ENCODE measurements at regions not wholly inside any gene's neighbourhood (a gene's known extent, or its start where the extent isn't known, plus 50 kb on each side); places are given as distances from the start of the nearest gene placed in this dataset.

GRCh38 chr17:54063639-54064038 is 240.9 kb downstream of the KIF2B start:
- TF ChIP-seq POLR2A (IDR thresholded peaks at IDR 0.05): no peak
- TF ChIP-seq, protein P1, sequence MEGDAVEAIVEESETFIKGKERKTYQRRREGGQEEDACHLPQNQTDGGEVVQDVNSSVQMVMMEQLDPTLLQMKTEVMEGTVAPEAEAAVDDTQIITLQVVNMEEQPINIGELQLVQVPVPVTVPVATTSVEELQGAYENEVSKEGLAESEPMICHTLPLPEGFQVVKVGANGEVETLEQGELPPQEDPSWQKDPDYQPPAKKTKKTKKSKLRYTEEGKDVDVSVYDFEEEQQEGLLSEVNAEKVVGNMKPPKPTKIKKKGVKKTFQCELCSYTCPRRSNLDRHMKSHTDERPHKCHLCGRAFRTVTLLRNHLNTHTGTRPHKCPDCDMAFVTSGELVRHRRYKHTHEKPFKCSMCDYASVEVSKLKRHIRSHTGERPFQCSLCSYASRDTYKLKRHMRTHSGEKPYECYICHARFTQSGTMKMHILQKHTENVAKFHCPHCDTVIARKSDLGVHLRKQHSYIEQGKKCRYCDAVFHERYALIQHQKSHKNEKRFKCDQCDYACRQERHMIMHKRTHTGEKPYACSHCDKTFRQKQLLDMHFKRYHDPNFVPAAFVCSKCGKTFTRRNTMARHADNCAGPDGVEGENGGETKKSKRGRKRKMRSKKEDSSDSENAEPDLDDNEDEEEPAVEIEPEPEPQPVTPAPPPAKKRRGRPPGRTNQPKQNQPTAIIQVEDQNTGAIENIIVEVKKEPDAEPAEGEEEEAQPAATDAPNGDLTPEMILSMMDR (IDR thresholded peaks at IDR 0.05): no peak
- TF ChIP-seq EP300 (IDR thresholded peaks at IDR 0.05): no peak
